ENCODE measurements at regions not wholly inside any gene's neighbourhood (a gene's known extent, or its start where the extent isn't known, plus 50 kb on each side); places are given as distances from the start of the nearest gene placed in this dataset.

GRCh38 chr6:3635482-3635881 lies 116.0 kb downstream of the PXDC1 start:
- Histone ChIP-seq H3K79me2 (ENCODE audit: control insufficient read depth, insufficient read depth, low read length) (no peaks in the 10 kb centered on the region), H3K27ac (ENCODE audit: control insufficient read depth, insufficient read depth) (no peak overlapping the region), H4K20me1 (ENCODE audit: control insufficient read depth, insufficient read depth) (no peaks in the 10 kb centered on the region), H3K9ac (ENCODE audit: control insufficient read depth, insufficient read depth, low read length) (no peak overlapping the region), H3K4me2 (ENCODE audit: control insufficient read depth, insufficient read depth) (no peak overlapping the region), H3K4me1 (ENCODE audit: control insufficient read depth, insufficient read depth, low read length) (no peaks in the 10 kb centered on the region), H2AFZ (ENCODE audit: control insufficient read depth, low read depth, low read length) (no peak overlapping the region), H3K36me3 (ENCODE audit: control insufficient read depth in 2 of 2, insufficient read depth in 2 of 2, low read length in 1 of 2) (no peaks in the 10 kb centered on the region), H3K4me3 (no peak overlapping the region), H3K9me3 (replicated peaks; ENCODE audit: control insufficient read depth, insufficient read depth, low read length) (no peaks in the 10 kb centered on the region), H3K27me3 (replicated peaks in 1 of 2; ENCODE audit: control insufficient read depth in 2 of 2, insufficient read depth in 2 of 2, low read length in 1 of 2) (no peaks in the 10 kb centered on the region; a peak in 1 of 4 replicates)
- no TSS peak for BruUV-seq (replicated peaks)
- ChIA-PET CTCF (no interaction called here), POLR2A (no interaction called here), SMC1A (ENCODE audit: uncharacterized antibody, unreplicated experiment) (no interaction called here), RAD21 (ENCODE audit: unreplicated experiment) (no interaction called here)
- FAIRE-seq (no peak), ATAC-seq (no peak), DNase-seq (ENCODE audit: low read depth, low spot score) (no peak)
- TF ChIP-seq, protein P1, sequence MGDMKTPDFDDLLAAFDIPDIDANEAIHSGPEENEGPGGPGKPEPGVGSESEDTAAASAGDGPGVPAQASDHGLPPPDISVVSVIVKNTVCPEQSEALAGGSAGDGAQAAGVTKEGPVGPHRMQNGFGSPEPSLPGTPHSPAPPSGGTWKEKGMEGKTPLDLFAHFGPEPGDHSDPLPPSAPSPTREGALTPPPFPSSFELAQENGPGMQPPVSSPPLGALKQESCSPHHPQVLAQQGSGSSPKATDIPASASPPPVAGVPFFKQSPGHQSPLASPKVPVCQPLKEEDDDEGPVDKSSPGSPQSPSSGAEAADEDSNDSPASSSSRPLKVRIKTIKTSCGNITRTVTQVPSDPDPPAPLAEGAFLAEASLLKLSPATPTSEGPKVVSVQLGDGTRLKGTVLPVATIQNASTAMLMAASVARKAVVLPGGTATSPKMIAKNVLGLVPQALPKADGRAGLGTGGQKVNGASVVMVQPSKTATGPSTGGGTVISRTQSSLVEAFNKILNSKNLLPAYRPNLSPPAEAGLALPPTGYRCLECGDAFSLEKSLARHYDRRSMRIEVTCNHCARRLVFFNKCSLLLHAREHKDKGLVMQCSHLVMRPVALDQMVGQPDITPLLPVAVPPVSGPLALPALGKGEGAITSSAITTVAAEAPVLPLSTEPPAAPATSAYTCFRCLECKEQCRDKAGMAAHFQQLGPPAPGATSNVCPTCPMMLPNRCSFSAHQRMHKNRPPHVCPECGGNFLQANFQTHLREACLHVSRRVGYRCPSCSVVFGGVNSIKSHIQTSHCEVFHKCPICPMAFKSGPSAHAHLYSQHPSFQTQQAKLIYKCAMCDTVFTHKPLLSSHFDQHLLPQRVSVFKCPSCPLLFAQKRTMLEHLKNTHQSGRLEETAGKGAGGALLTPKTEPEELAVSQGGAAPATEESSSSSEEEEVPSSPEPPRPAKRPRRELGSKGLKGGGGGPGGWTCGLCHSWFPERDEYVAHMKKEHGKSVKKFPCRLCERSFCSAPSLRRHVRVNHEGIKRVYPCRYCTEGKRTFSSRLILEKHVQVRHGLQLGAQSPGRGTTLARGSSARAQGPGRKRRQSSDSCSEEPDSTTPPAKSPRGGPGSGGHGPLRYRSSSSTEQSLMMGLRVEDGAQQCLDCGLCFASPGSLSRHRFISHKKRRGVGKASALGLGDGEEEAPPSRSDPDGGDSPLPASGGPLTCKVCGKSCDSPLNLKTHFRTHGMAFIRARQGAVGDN (IDR thresholded peaks at IDR 0.05), result no peak
- TF ChIP-seq MXI1 (IDR thresholded peaks at IDR 0.05; ENCODE audit: low read depth, low read length) (no peak), PBX3 (IDR thresholded peaks at IDR 0.05; ENCODE audit: insufficient replicate concordance, low read depth, low read length) (no peak)
- intact Hi-C loops (cut with micrococcal nuclease; ENCODE audit: unreplicated experiment), result no loop called here
- 12% methylated on average over 4 of the region's 4 CpGs for WGBS (ENCODE audit: insufficient coverage, insufficient replicate concordance, low lambda C conversion rate, missing lambda C conversion rate)
- in situ Hi-C loops (cut with MboI), result no loop called here

Data from GM12878 (cell line).